ENCODE measurements at regions not wholly inside any gene's neighbourhood (a gene's known extent, or its start where the extent isn't known, plus 50 kb on each side); places are given as distances from the start of the nearest gene placed in this dataset.

DNA sequence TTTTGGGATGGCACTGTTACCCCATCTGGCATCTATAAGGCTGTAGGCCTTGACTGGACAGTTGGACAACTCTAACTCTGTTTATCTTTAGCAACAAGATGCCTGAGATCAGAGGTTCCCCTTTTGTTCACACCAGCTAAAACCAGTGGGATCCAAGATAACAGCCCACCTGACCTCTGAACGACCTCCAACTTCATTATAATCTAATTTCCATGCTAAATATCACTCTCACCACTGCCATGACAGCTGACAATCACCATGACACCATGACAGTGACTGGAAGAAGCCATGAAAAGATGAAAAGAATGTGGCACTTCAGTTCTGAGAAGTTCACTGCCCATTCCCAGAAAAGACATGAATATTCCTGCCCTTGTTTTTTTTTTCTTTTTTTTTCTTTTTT is 281.4 kb upstream of the TAC1 start:
- no peaks in the 10 kb centered on the region for H3K27me3 ChIP-seq (ENCODE audit: low read depth)
- peaks cover 21% of the 10 kb centered on the region for H3K9me3 ChIP-seq (replicated peaks)
- H3K27ac ChIP-seq (replicated peaks), result no peak overlapping the region
- H3K4me1 ChIP-seq, result no peaks in the 10 kb centered on the region
- intact Hi-C loops (cut with micrococcal nuclease), result no loop called here
- no peak for TF ChIP-seq CTCF (IDR thresholded peaks at IDR 0.05; ENCODE audit: borderline replicate concordance)
- no peak for DNase-seq
- no peaks in the 10 kb centered on the region for H3K36me3 ChIP-seq
- H3K4me3 ChIP-seq, result no peak overlapping the region

DNA sequence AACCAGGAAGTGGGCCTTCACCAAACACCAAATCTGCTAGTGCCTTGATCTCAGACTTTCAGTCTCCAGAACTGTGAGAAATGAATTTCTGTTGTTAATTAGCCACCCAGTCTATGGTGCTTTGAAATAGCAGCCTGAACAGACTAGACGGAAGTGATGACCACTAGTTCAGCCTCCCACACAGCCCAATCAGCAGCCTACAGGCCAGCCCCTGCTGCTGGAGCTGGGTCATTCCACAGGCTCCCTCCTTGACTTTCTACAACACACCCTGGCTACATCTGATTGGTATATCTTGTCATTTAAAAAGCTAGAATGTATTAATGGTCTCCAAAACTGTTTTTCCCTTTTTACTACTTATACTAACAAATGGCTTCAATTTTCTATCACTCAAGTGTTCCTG is 277.2 kb upstream of the TAC1 start:
- no peaks in the 10 kb centered on the region for H3K4me1 ChIP-seq
- no peak for DNase-seq
- peaks cover 9% of the 10 kb centered on the region for H3K9me3 ChIP-seq (replicated peaks)
- no peaks in the 10 kb centered on the region for H3K36me3 ChIP-seq
- no peak for TF ChIP-seq CTCF (IDR thresholded peaks at IDR 0.05; ENCODE audit: borderline replicate concordance)
- H3K4me3 ChIP-seq, result no peak overlapping the region
- H3K27ac ChIP-seq (replicated peaks), result no peak overlapping the region
- intact Hi-C loops (cut with micrococcal nuclease), result no loop called here
- H3K27me3 ChIP-seq (ENCODE audit: low read depth), result no peaks in the 10 kb centered on the region

DNA sequence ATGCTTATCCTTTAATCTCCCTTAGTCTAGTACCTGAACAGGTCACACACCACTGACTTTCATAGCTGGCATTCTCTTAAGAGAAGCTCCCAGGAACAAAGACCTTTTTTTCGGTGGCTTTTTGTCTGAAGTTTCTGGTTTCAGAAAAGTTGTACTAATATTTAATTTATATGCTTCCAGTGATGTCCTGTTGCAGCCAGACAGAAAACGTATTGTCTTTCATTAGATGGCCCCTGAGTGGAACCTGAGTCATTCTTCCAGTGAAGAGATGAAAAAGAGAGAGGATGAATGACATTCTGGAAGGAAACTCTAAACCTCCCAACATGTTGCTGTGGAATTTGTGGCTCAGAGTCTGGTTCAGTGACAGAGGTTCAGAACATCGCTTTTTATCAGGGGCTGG is 274.8 kb upstream of the TAC1 start:
- Histone ChIP-seq H3K9me3 (replicated peaks) (peaks cover 17% of the 10 kb centered on the region), H3K4me1 (no peaks in the 10 kb centered on the region), H3K36me3 (no peaks in the 10 kb centered on the region), H3K27me3 (ENCODE audit: low read depth) (no peaks in the 10 kb centered on the region), H3K27ac (replicated peaks) (no peak overlapping the region), H3K4me3 (no peak overlapping the region)
- DNase-seq, result no peak
- TF ChIP-seq CTCF (IDR thresholded peaks at IDR 0.05; ENCODE audit: borderline replicate concordance), result no peak
- intact Hi-C loops (cut with micrococcal nuclease), result no loop called here

DNA sequence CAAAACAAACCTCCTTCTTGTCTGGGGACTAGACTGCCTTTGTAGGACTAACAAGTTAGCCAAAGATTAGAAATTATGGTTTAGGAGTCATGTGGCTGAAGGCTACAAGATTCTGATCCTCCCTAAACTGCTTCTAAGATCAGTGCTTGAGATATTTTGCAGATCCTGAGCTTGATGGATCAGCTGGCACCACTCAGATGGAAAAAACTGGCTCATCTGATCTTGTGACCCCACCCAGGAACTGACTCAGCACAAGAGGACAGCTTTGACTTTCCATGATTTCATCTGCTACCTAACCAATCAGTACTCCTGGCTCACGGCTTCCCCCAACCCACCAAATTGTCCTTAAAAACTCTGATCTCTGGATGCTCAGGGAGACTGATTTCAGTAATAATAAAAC is 271.5 kb upstream of the TAC1 start:
- Histone ChIP-seq H3K9me3 (replicated peaks) (peaks cover 24% of the 10 kb centered on the region), H3K27ac (replicated peaks) (no peak overlapping the region), H3K36me3 (no peaks in the 10 kb centered on the region), H3K4me1 (no peaks in the 10 kb centered on the region), H3K4me3 (no peak overlapping the region), H3K27me3 (ENCODE audit: low read depth) (no peaks in the 10 kb centered on the region)
- intact Hi-C loops (cut with micrococcal nuclease), result no loop called here
- no peak for DNase-seq
- no peak for TF ChIP-seq CTCF (IDR thresholded peaks at IDR 0.05; ENCODE audit: borderline replicate concordance)

GRCh38 chr7:97461596-97461995 is 270.3 kb upstream of the TAC1 start:
- Histone ChIP-seq H3K36me3 (no peaks in the 10 kb centered on the region), H3K4me3 (no peak overlapping the region), H3K4me1 (no peaks in the 10 kb centered on the region), H3K9me3 (replicated peaks) (peaks cover 24% of the 10 kb centered on the region), H3K27ac (replicated peaks) (no peak overlapping the region), H3K27me3 (ENCODE audit: low read depth) (no peaks in the 10 kb centered on the region)
- intact Hi-C loops (cut with micrococcal nuclease), result no loop called here
- TF ChIP-seq CTCF (IDR thresholded peaks at IDR 0.05; ENCODE audit: borderline replicate concordance), result no peak
- DNase-seq, result no peak

GRCh38 chr7:97466071-97466470 is 265.8 kb upstream of the TAC1 start:
- H3K36me3 ChIP-seq, result no peaks in the 10 kb centered on the region
- H3K4me1 ChIP-seq, result no peaks in the 10 kb centered on the region
- DNase-seq, result no peak
- H3K9me3 ChIP-seq (replicated peaks), result peaks cover 17% of the 10 kb centered on the region
- no peaks in the 10 kb centered on the region for H3K27me3 ChIP-seq (ENCODE audit: low read depth)
- TF ChIP-seq CTCF (IDR thresholded peaks at IDR 0.05; ENCODE audit: borderline replicate concordance), result no peak
- no peak overlapping the region for H3K27ac ChIP-seq (replicated peaks)
- H3K4me3 ChIP-seq, result no peak overlapping the region
- intact Hi-C loops (cut with micrococcal nuclease), result no loop called here
